GM18907 (cell line): ENCODE measurements at regions not wholly inside any gene's neighbourhood (a gene's known extent, or its start where the extent isn't known, plus 50 kb on each side); places are given as distances from the start of the nearest gene placed in this dataset.
"Not testable (repeated sequence)": the region's sequence is repeated elsewhere in the genome, so short reads cannot be mapped to it uniquely, and the experiment has no call there.

Experiments
- ATAC-seq: cut with Tn5 transposase; IDR thresholded peaks from one replicate; pipeline ENCODE4 v1.9.1; 2021; ENCODE audit warnings: mild to moderate bottlenecking, moderate library complexity; ENCODE audit not compliant: unreplicated experiment

DNA sequence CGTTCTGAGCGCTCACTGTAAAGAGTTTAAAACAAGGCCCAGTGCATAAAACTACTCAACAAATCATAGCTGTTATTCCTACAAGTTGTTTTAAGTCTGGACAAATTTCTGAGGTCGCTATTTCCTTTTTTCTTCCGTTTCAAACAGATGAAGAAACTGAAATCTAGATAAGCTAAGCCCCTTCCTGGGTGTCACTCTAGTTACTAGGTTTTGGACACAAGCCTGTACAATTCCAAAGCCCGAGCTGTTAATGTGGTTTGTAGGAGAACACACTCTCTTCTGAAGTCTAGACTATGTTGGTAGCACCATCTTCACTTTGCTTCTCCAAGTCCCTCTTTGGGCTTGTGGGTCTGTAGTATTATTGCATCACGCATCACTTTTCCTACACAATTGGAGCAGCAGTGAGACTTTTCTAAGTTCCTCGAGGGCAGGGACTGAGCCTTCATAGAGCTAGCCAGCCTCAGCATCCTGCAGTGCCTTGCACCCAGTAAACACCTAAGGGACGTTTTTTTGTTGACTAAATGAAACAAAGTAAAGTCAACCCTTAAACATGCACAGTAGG, 142.6 kb upstream of the PROK2 start:
- ATAC-seq, result no peak

GRCh38 chr3:71926616-71927015, 141.7 kb upstream of the PROK2 start:
- no peak for ATAC-seq

DNA sequence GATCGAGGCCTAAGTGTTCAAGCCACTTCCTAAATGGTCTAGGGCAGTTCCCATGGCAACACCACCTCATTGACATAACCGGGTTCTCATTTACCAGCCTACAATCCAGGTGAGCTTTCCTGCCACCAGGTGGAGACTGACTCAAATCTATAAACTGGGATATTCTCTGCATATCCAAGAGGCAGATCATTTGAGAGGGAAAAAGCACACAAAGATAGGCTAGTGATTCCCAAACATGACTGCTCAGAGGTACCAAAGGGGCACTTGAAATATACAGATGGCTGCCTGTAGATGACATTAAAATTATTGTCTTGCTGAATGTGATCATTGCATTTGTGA, 141.3 kb upstream of the PROK2 start:
- no peak for ATAC-seq

DNA sequence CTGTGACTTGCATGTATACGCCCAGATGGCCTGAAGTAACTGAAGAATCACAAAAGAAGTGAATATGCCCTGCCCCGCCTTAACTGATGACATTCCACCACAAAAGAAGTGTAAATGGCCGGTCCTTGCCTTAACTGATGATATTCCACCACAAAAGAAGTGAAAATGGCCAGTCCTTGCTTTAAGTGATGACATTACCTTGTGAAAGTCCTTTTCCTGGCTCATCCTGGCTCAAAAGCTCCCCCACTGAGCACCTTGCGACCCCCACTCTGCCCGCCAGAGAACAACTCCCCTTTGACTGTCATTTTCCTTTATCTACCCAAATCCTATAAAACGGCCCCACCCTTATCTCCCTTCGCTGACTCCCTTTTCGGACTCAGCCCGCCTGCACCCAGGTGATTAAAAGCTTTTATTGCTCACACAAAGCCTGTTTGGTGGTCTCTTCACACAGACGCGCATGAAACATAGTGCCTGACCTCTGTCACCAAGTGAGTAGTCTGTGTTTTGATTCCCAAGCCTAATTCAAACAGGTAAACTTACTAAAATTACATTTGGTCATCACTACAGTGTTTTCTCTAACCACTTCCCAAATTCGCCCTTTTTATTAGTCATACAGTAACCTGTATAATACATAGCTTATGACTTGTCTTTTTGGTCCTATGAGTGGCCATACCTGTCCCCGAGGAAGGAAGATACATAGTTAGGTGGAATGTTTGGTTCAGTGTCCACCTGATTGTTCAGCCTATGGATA, 140.7 kb upstream of the PROK2 start:
- ATAC-seq, result not testable (repeated sequence)

- ATAC-seq, result no peak
These were observed 139.8 kb upstream of the PROK2 start for GRCh38 chr3:71924721-71925120.

GRCh38 chr3:71921036-71921435, 136.1 kb upstream of the PROK2 start:
- ATAC-seq, result no peak

DNA sequence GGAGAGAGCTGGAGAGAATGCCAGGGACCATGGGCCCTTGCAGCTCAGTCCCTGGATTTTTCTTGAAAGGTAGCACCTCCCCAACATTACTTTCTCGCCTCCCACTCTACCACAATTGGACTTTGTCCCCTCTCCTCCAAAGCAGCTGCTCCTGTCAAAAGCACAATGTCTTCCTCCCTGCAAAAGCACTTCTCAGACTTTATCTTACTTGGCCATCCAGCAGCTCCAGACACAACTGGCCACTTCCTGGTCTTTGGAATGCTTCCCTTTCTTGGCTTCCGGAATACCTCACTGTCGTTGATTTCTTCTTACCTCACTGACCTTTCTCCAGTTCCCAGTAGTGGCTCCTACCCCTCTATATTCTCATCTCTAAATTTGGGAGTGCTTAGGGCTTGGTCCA, 134.6 kb upstream of the PROK2 start:
- ATAC-seq, result no peak

GRCh38 chr3:71917545-71917944, 132.6 kb upstream of the PROK2 start:
- ATAC-seq, result no peak

DNA sequence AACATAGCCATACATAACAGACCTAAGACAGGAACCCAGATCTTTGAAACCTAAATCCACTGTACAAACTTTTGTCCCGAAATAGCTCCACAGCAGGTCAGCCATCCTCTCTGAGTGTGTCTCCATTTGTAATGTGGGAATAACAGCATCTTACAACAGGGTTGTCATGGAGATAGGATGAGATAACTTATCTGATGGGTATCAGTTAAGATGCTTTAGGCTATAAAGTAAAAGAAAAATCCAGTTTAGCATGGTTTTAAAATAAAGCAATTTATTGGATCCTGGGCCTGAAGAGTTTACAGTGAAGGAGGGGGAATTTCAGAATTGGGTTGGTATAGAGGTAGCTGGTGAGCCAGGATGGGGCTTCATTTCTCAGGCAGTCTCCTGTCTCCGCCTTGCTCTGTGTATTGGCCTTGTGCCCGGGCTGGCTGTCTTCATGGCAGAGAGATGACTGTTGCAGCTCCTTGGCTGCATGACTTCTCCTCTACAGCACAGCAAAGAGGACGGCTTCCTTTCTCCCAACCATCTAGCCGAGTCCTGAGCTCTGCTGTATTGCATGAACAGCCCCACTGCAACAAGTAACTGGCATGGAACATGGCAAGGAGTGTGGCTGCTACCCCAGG, 131.9 kb upstream of the PROK2 start:
- no peak for ATAC-seq

- no peak for ATAC-seq
These were observed 128.0 kb upstream of the PROK2 start for GRCh38 chr3:71912839-71913495.

DNA sequence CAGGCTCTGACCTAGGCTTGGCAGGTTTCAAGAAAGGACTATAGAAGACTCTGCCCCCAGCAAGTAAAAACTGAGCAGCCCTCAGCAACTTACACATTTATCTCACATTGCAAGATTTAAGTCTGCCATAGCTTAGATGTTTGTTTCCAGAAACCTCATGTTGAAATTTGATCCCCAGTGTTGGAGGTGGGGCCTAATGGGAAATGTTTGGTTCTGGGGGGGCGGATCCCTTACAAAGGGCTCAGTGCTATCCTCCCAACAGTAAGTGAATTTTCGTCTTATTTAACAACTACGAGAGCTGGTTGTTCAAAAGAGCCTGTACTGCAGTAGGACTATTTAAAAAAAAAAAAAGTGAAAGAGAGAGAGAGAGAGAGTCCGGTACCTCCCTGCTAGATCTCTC, 125.2 kb upstream of the PROK2 start:
- ATAC-seq, result no peak

DNA sequence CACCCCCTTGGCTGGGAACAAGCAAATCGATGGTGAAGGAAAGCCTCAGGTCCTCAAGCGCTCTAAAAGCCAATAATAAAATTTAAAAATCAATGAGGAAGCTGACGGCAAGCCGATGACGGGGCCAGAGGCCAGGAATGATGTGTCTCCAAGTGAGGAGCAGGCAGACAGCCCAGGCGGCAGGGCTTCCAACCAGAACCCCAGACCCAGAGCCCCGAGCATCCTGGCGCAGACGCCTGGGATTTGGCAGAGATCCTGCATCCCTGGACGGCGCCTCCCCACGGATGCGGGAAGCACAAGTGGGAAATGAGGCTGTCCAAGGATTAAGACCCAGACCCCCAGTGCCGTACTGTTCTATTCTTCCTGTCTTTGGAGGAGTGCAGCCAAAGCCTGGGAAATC, 123.0 kb upstream of the PROK2 start:
- no peak for ATAC-seq

DNA sequence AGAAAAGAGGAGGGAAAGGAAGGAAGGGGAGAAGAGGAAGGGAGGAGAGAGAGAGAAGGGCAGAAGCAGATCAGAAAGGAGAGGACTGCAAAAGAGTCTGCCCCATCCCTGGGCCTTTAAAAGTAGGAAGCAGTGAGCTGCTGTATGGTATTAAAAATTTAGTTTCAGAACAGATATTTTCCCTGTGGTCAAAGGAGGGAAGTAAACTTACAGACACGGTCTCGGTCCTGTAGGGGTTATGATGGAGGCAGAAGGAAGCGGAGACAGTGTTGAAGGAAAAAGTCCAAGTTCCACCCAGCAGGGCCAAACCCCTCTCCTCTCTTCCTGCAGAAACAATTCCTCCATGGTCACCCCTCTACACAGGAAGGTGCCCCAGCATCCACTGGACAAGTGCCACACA, 122.0 kb upstream of the PROK2 start:
- ATAC-seq, result no peak

- ATAC-seq, result peak; percentile 96
These were observed 120.5 kb upstream of the PROK2 start for GRCh38 chr3:71905426-71905825.

- no peak for ATAC-seq
These were observed 119.0 kb upstream of the PROK2 start for GRCh38 chr3:71903936-71904335.

DNA sequence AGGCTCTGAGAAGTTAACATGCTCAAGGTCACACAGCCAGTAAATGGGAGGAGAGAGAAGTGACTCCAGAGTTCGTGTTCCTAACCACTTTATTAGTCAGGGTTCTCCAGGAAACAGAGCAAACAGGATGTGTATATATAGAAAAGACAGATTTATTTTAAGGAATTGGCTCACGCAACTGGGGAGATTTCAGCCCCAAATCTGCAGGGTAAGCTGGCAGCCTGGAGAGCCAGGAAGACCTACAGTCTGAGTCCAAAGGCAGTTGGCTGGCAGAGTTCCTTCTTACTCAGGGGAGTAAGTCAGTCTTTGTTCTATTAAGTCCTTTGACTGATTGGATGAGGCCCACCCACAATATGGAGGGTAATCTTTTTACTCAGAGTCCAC, 118.2 kb upstream of the PROK2 start:
- no peak for ATAC-seq

DNA sequence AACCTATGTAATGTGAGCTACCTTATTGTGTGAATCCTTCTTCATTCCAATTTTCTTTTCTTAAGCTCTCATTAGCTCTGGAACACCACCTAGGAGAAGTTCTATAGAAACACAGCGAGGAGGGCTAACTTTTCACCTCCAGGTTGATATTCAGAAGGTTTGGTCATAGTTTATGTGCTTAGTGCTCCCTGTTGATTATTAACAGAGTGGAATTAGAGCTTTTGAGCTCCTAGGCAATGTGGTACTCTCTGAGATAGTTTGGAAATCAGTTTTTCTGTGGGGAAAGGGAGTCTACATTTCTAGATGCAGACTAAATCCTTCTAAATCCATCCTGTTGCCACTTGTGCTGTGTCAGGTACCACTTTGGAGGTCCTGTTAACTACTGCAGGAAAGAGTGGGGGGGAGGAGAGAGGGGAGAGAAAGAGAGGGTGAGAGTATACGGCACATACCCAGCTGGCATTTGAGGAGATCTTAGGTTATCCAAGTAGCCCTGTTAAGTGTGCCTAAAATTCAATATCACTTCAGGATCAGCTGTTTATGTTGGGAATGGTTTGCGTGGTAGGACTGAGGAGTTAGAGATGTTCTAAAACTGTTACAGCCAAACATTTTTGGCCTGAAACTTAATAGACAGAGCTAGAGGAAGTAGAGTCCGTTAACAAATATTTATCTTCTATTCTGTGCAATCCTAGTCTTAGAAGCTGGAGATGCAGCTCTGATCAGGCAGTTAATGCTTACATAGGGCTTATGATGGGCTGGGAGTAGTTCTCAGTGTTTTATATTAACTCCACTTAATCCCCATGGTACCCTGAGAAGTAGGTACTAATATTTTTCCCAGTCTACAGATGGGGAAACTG, 117.5 kb upstream of the PROK2 start:
- no peak for ATAC-seq

GRCh38 chr3:71901645-71902044, 116.7 kb upstream of the PROK2 start:
- ATAC-seq, result no peak

GRCh38 chr3:71900057-71900456, 115.1 kb upstream of the PROK2 start:
- no peak for ATAC-seq

- no peak for ATAC-seq
These were observed 111.8 kb upstream of the PROK2 start for GRCh38 chr3:71896751-71897150.
